SK-N-SH (cell line): ENCODE measurements at regions not wholly inside any gene's neighbourhood (a gene's known extent, or its start where the extent isn't known, plus 50 kb on each side); places are given as distances from the start of the nearest gene placed in this dataset.

ENCODE experiments used
- CTCF ChIA-PET: fragments of 300-600, 350-600 bp; formaldehyde crosslinking; extraction: SDS; loops from one replicate; lab custom pipeline; 2021; lab: Yijun Ruan, JAX
- POLR2A ChIA-PET: fragments of 350-600 bp; sonication (Branson Sonifier 250); formaldehyde crosslinking; extraction: SDS; loops from one replicate; lab custom pipeline; 2020; ENCODE audit warnings: antibody characterized with exemption, inconsistent platforms; lab: Yijun Ruan, JAX
- DNase-seq: peaks from one replicate; pipeline ENCODE4 v3.0.0; 2012
- H2AFZ ChIP-seq: fragments of 200-600 bp; sonication (generic); 2 replicates; pipeline ENCODE4 v1.8.1; 2016; ENCODE audit warnings: antibody characterized with exemption, mild to moderate bottlenecking, low read depth
- H3F3A ChIP-seq: fragments of 200-600 bp; sonication (generic); replicated peaks from 2 replicates; pipeline ENCODE3; 2016; ENCODE audit warnings: antibody characterized with exemption, mild to moderate bottlenecking; ENCODE audit not compliant: insufficient read depth
- H3K27ac ChIP-seq, 2 experiments: fragments of 200-500 bp in 1 of 2; fragments of 200-600 bp in 1 of 2; sonication (Bioruptor generic) in 1 of 2; sonication (generic), shearing (Covaris generic) in 1 of 2; 2 replicates each; pipeline versions ENCODE4 v1.5.1 to v1.6.1; 2014 to 2016; ENCODE audit warnings: low read depth in 2 of 2, inconsistent platforms in 1 of 2, low read length in 1 of 2, mild to moderate bottlenecking in 1 of 2, mixed read lengths in 1 of 2
- H3K27me3 ChIP-seq: fragments of 200-600 bp; sonication (generic), shearing (Covaris generic); 2 replicates; pipeline ENCODE4 v1.6.1; 2016; ENCODE audit warnings: mixed run types; ENCODE audit not compliant: insufficient read depth
- H3K36me3 ChIP-seq, 2 experiments: fragments of 200-500 bp in 1 of 2; fragments of 200-600 bp in 1 of 2; sonication (Bioruptor generic) in 1 of 2; sonication (generic) in 1 of 2; replicated peaks in 1 of 2; 2 replicates each; pipeline versions ENCODE3 to v1.5.1; 2014 to 2016; ENCODE audit warnings: low read length in 1 of 2, mild to moderate bottlenecking in 1 of 2; ENCODE audit not compliant: insufficient read depth in 2 of 2, control insufficient read depth in 1 of 2
- H3K4me1 ChIP-seq, 2 experiments: fragments of 200-500 bp in 1 of 2; fragments of 200-600 bp in 1 of 2; sonication (Bioruptor generic) in 1 of 2; sonication (generic), shearing (Covaris generic) in 1 of 2; 2 replicates each; pipeline versions ENCODE4 v1.5.1 to v1.6.1; 2014 to 2016; ENCODE audit warnings: low read depth in 1 of 2, low read length in 1 of 2, mixed run types in 1 of 2; ENCODE audit not compliant: insufficient read depth in 2 of 2, control insufficient read depth in 1 of 2
- H3K4me2 ChIP-seq: fragments of 200-600 bp; sonication (generic), shearing (Covaris generic); 2 replicates; pipeline ENCODE4 v1.6.1; 2017; ENCODE audit warnings: mixed run types
- H3K4me3 ChIP-seq, 2 experiments: fragments of 200-500 bp in 1 of 2; fragments of 200-600 bp in 1 of 2; sonication (Bioruptor generic) in 1 of 2; sonication (generic), shearing (Covaris generic) in 1 of 2; 2 replicates each; pipeline versions ENCODE4 v1.5.1 to v1.8.1; 2014 to 2016; ENCODE audit warnings: low read depth in 2 of 2, inconsistent platforms in 1 of 2, low read length in 1 of 2, mild to moderate bottlenecking in 1 of 2, mixed read lengths in 1 of 2, moderate library complexity in 1 of 2
- H3K79me2 ChIP-seq: fragments of 200-600 bp; sonication (generic); 2 replicates; pipeline ENCODE4 v1.8.1; 2017; ENCODE audit warnings: mild to moderate bottlenecking; ENCODE audit not compliant: insufficient read depth
- H3K9ac ChIP-seq: fragments of 200-600 bp; sonication (generic); 2 replicates; pipeline ENCODE4 v1.6.1; 2017; ENCODE audit warnings: mixed run types
- H3K9me2 ChIP-seq: fragments of 200-600 bp; sonication (generic); 2 replicates; pipeline ENCODE4 v1.6.1; 2017; ENCODE audit warnings: mixed run types
- H3K9me3 ChIP-seq: fragments of 200-600 bp; sonication (generic); 2 replicates; pipeline ENCODE4 v1.6.1; 2017; ENCODE audit warnings: mixed run types, mild to moderate bottlenecking, moderate library complexity
- H4K20me1 ChIP-seq: fragments of 200-600 bp; sonication (generic); 2 replicates; pipeline ENCODE4 v1.6.1; 2017; ENCODE audit warnings: mild to moderate bottlenecking, mixed run types; ENCODE audit not compliant: insufficient read depth
- CHD2 ChIP-seq: fragments of 150-350 bp; IDR thresholded peaks from 2 replicates; pipeline ENCODE4 v1.6.1; 2018; ENCODE audit warnings: low read length; ENCODE audit not compliant: partially characterized antibody
- CTCF ChIP-seq: fragments of 200-600 bp; sonication (generic); IDR thresholded peaks from 2 replicates; pipeline ENCODE4 v1.6.1; 2017; ENCODE audit warnings: antibody characterized with exemption, mild to moderate bottlenecking, moderate library complexity
- EP300 ChIP-seq, 2 experiments: IDR thresholded peaks; 2 replicates each; pipeline versions ENCODE4 v1.4.0 to v1.6.1; 2012; ENCODE audit warnings: borderline replicate concordance in 1 of 2, low read depth in 1 of 2, low read length in 1 of 2
- EZH2phosphoT487 ChIP-seq: fragments of 200-600 bp; sonication (generic); IDR thresholded peaks from 2 replicates; pipeline ENCODE4 v1.6.1; 2017; ENCODE audit warnings: low read depth, mixed run types, mild to moderate bottlenecking, antibody characterized with exemption, moderate library complexity, borderline replicate concordance
- FOXM1 ChIP-seq: IDR thresholded peaks from 2 replicates; pipeline ENCODE4 v1.4.0; 2012; ENCODE audit warnings: low read depth, mild to moderate bottlenecking
- GABPA ChIP-seq: IDR thresholded peaks from 2 replicates; pipeline ENCODE4 v1.4.0; 2012; ENCODE audit warnings: low read depth, mild to moderate bottlenecking
- JUND ChIP-seq: IDR thresholded peaks from 2 replicates; pipeline ENCODE4 v1.4.0; 2012
- MAX ChIP-seq: IDR thresholded peaks from 2 replicates; pipeline ENCODE4 v1.4.0; 2012; ENCODE audit warnings: low read depth
- MXI1 ChIP-seq: IDR thresholded peaks from 2 replicates; pipeline ENCODE4 v1.6.1; 2012; ENCODE audit warnings: mild to moderate bottlenecking, low read depth, low read length, improper control_type of control experiment
- PBX3 ChIP-seq: IDR thresholded peaks from 2 replicates; pipeline ENCODE4; 2012
- POLR2AphosphoS5 ChIP-seq: IDR thresholded peaks from 2 replicates; pipeline ENCODE4 v1.6.1; 2012; ENCODE audit warnings: low read depth, low read length
- RCOR1 ChIP-seq: fragments of 150-350 bp; IDR thresholded peaks from 2 replicates; pipeline ENCODE4 v1.6.1; 2017; ENCODE audit warnings: antibody characterized with exemption, low read length
- RXRA ChIP-seq: IDR thresholded peaks from 2 replicates; pipeline ENCODE4 v1.4.0; 2012; ENCODE audit warnings: low read depth, mild to moderate bottlenecking, borderline replicate concordance
- TAF1 ChIP-seq: IDR thresholded peaks from 2 replicates; pipeline ENCODE4 v1.6.1; 2012; ENCODE audit warnings: low read depth, mild to moderate bottlenecking, low read length, moderate library complexity, borderline replicate concordance
- TEAD4 ChIP-seq: IDR thresholded peaks from 2 replicates; pipeline ENCODE4 v1.4.0; 2012; ENCODE audit warnings: mild to moderate bottlenecking, borderline replicate concordance; ENCODE audit not compliant: insufficient read depth
- USF1 ChIP-seq: IDR thresholded peaks from 2 replicates; pipeline ENCODE4 v1.4.0; 2012; ENCODE audit warnings: low read depth, borderline replicate concordance
- USF2 ChIP-seq: fragments of 150-350 bp; IDR thresholded peaks from 2 replicates; pipeline ENCODE4 v1.6.1; 2017; ENCODE audit warnings: antibody characterized with exemption, low read length, low read depth, borderline replicate concordance
- YY1 ChIP-seq: IDR thresholded peaks from 2 replicates; pipeline ENCODE4 v1.4.0; 2012; ENCODE audit warnings: low read depth, mild to moderate bottlenecking
- ZBTB33 ChIP-seq: IDR thresholded peaks from 2 replicates; pipeline ENCODE4 v1.4.0; 2012; ENCODE audit warnings: low read depth, borderline replicate concordance
- WGBS: methylation state at CpG from one replicate; pipeline ENCODE4 v1.1.6; 2017; ENCODE audit warnings: low lambda C conversion rate; 5-methylcytosine and 5-hydroxymethylcytosine counted together

GRCh38 chr3:66797889-66798560 lies 200.1 kb upstream of the KBTBD8 start:
- Histone ChIP-seq H3K36me3 (no peaks in the 10 kb centered on the region), H3K79me2 (no peaks in the 10 kb centered on the region)
- TF ChIP-seq USF2: no peak
- no peak for TF ChIP-seq GABPA
- TF ChIP-seq RXRA: no peak
- no peak for TF ChIP-seq YY1
- no peak for TF ChIP-seq CTCF
- no peak for TF ChIP-seq JUND
- no peak for TF ChIP-seq CHD2
- no peak for TF ChIP-seq ZBTB33
- TF ChIP-seq TEAD4: no peak
- no peak for TF ChIP-seq POLR2AphosphoS5
- TF ChIP-seq RCOR1: no peak
- TF ChIP-seq MXI1: no peak
- TF ChIP-seq USF1: no peak
- TF ChIP-seq FOXM1: no peak
- no peak for TF ChIP-seq EP300 (IDR thresholded peaks at IDR 0.05; ENCODE audit: borderline replicate concordance in 1 of 2, low read depth in 1 of 2, low read length in 1 of 2)
- no peak for TF ChIP-seq TAF1
- no peak for TF ChIP-seq MAX
- no peak for TF ChIP-seq PBX3
- no peak for TF ChIP-seq EZH2phosphoT487
- TF ChIP-seq, all 33 proteins: peak for 0
- POLR2A ChIA-PET: no interaction called here
- no peak overlapping the region for H3K4me3 ChIP-seq
- H3K9ac ChIP-seq: no peak overlapping the region
- no peaks in the 10 kb centered on the region for H3K27me3 ChIP-seq
- H3K27ac ChIP-seq: no peak overlapping the region
- H3F3A ChIP-seq: no peaks in the 10 kb centered on the region
- H3K4me1 ChIP-seq: no peaks in the 10 kb centered on the region
- no peaks in the 10 kb centered on the region for H3K9me3 ChIP-seq
- WGBS: 71% methylated on average over 12 of the region's 26 CpGs
- CTCF ChIA-PET: interaction anchor here (1.3 to 2.7 kb wide), 2 partner anchors 24 to 544 kb away, joined by 3 to 6 read pairs; no protein-coding TSS in a partner anchor
- no peaks in the 10 kb centered on the region for H4K20me1 ChIP-seq
- no peak overlapping the region for H3K4me2 ChIP-seq
- H3K9me2 ChIP-seq: no peaks in the 10 kb centered on the region
- no peak overlapping the region for H2AFZ ChIP-seq
- no peak for DNase-seq
